Esophagus squamous epithelium (tissue), 4 donors: ENCODE measurements at regions not wholly inside any gene's neighbourhood (a gene's known extent, or its start where the extent isn't known, plus 50 kb on each side); places are given as distances from the start of the nearest gene placed in this dataset.

ENCODE experiments used
- CTCF ChIP-seq, 6 experiments: fragments of 450-650 bp in 4 of 6; fragments of 200-600 bp in 2 of 6; sonication (generic) in 2 of 6; IDR thresholded peaks; one replicate each; pipeline ENCODE4 v1.5.1; 2016 to 2019; ENCODE audit warnings: antibody characterized with exemption in 6 of 6, mild to moderate bottlenecking in 4 of 6, moderate library complexity in 4 of 6
- POLR2A ChIP-seq, 4 donors: fragments of 450-650 bp; IDR thresholded peaks; one replicate each; pipeline ENCODE4 v1.6.1; 2017; ENCODE audit warnings: antibody characterized with exemption in 4 of 4, mild to moderate bottlenecking in 4 of 4, moderate library complexity in 3 of 4

- no peak for TF ChIP-seq CTCF (IDR thresholded peaks at IDR 0.05)
- TF ChIP-seq POLR2A (IDR thresholded peaks at IDR 0.05), result no peak
These were observed 696.7 kb upstream of the TBX3 start for GRCh38 chr12:115380546-115381120.
